ENCODE measurements at regions not wholly inside any gene's neighbourhood (a gene's known extent, or its start where the extent isn't known, plus 50 kb on each side); places are given as distances from the start of the nearest gene placed in this dataset.
"Not testable (repeated sequence)": the region's sequence is repeated elsewhere in the genome, so short reads cannot be mapped to it uniquely, and the experiment has no call there.

- TF ChIP-seq CTCF (IDR thresholded peaks at IDR 0.05; ENCODE audit: extremely low read depth, missing control alignments) = no peak
- no peak for DNase-seq (ENCODE audit: low spot score)
Measured at GRCh38 chr6:68194846-68195478, 440.1 kb upstream of the ADGRB3 start.

GRCh38 chr6:68192988-68193387, 442.1 kb upstream of the ADGRB3 start:
- no peak for TF ChIP-seq CTCF (IDR thresholded peaks at IDR 0.05; ENCODE audit: extremely low read depth, missing control alignments)
- no peak for DNase-seq (ENCODE audit: low spot score)

GRCh38 chr6:68189217-68189815, 445.8 kb upstream of the ADGRB3 start:
- TF ChIP-seq CTCF (IDR thresholded peaks at IDR 0.05; ENCODE audit: extremely low read depth, missing control alignments) = no peak
- no peak for DNase-seq (ENCODE audit: low spot score)

- DNase-seq (ENCODE audit: low spot score) = no peak
- TF ChIP-seq CTCF (IDR thresholded peaks at IDR 0.05; ENCODE audit: extremely low read depth, missing control alignments) = no peak
Measured at GRCh38 chr6:68186870-68187269, 448.2 kb upstream of the ADGRB3 start.

- no peak for TF ChIP-seq CTCF (IDR thresholded peaks at IDR 0.05; ENCODE audit: extremely low read depth, missing control alignments)
- no peak for DNase-seq (ENCODE audit: low spot score)
Measured at GRCh38 chr6:68182386-68182785, 452.7 kb upstream of the ADGRB3 start.

GRCh38 chr6:68181027-68181426, 454.1 kb upstream of the ADGRB3 start:
- DNase-seq (ENCODE audit: low spot score) = not testable (repeated sequence)

- no peak for DNase-seq (ENCODE audit: low spot score)
- TF ChIP-seq CTCF (IDR thresholded peaks at IDR 0.05; ENCODE audit: extremely low read depth, missing control alignments) = no peak
Measured at GRCh38 chr6:68173616-68174015, 461.5 kb upstream of the ADGRB3 start.

- DNase-seq (ENCODE audit: low spot score) = no peak
- TF ChIP-seq CTCF (IDR thresholded peaks at IDR 0.05; ENCODE audit: extremely low read depth, missing control alignments) = no peak
Measured at GRCh38 chr6:68169922-68170321, 465.2 kb upstream of the ADGRB3 start.

Measured in GM20000 (cell line).